Activated CD8-positive, alpha-beta memory T cell treated with anti-CD3 and anti-CD28 coated beads, Interleukin-2, amount 10 ng/mL, durations not matched to agents 7 days and 5 days (primary cell): ENCODE measurements at regions not wholly inside any gene's neighbourhood (a gene's known extent, or its start where the extent isn't known, plus 50 kb on each side); places are given as distances from the start of the nearest gene placed in this dataset.
"Not testable (repeated sequence)": the region's sequence is repeated elsewhere in the genome, so short reads cannot be mapped to it uniquely, and the experiment has no call there.

Experiments used
- ATAC-seq: fragments of 150-1000 bp; cut with Tn5 transposase; one replicate; pipeline ENCODE4 v1.10.0; 2021; ENCODE audit warnings: moderate library complexity
- CTCF ChIA-PET: fragments of 350-600 bp; sonication (Branson Sonifier 250); formaldehyde crosslinking; loops from one replicate; lab custom pipeline; 2021; ENCODE audit warnings: antibody characterized with exemption; lab: Charles Lee
- DNase-seq: peaks from one replicate; pipeline ENCODE4 v3.0.0-alpha.2; 2020
- H3K27ac Mint-ChIP-seq: one replicate; pipeline ENCODE4 v1.8.0; 2021; ENCODE audit warnings: mild to moderate bottlenecking, mixed read lengths
- H3K27me3 Mint-ChIP-seq: one replicate; pipeline ENCODE4 v1.8.0; 2021; ENCODE audit warnings: mixed read lengths
- H3K36me3 Mint-ChIP-seq: one replicate; pipeline ENCODE4 v1.8.0; 2021; ENCODE audit warnings: mild to moderate bottlenecking, mixed read lengths
- H3K4me1 Mint-ChIP-seq: one replicate; pipeline ENCODE4 v1.8.0; 2021; ENCODE audit warnings: mixed read lengths
- H3K4me3 Mint-ChIP-seq: one replicate; pipeline ENCODE4 v1.8.0; 2021; ENCODE audit warnings: mild to moderate bottlenecking, moderate library complexity, mixed read lengths
- H3K9me3 Mint-ChIP-seq: one replicate; pipeline ENCODE4 v1.8.0; 2022; ENCODE audit warnings: low read depth, mixed read lengths

- H3K4me3 Mint-ChIP-seq, H3K4me1 Mint-ChIP-seq, H3K27ac Mint-ChIP-seq, H3K27me3 Mint-ChIP-seq, CTCF ChIA-PET, H3K36me3 Mint-ChIP-seq, H3K9me3 Mint-ChIP-seq, DNase-seq, ATAC-seq: not testable (repeated sequence)
Observed at GRCh38 chr2:131626011-131626410, 98.3 kb downstream of the CCDC74A start.

- H3K4me1 Mint-ChIP-seq, H3K4me3 Mint-ChIP-seq, DNase-seq, H3K36me3 Mint-ChIP-seq, H3K9me3 Mint-ChIP-seq, CTCF ChIA-PET, H3K27ac Mint-ChIP-seq, H3K27me3 Mint-ChIP-seq, ATAC-seq: not testable (repeated sequence)
Observed at GRCh38 chr2:131626565-131626964, 98.9 kb downstream of the CCDC74A start.

- H3K27ac Mint-ChIP-seq, CTCF ChIA-PET, H3K27me3 Mint-ChIP-seq, H3K4me3 Mint-ChIP-seq, H3K4me1 Mint-ChIP-seq, H3K9me3 Mint-ChIP-seq, ATAC-seq, H3K36me3 Mint-ChIP-seq, DNase-seq: not testable (repeated sequence)
Observed at GRCh38 chr2:131627777-131628176, 100.1 kb downstream of the CCDC74A start.

- H3K27ac Mint-ChIP-seq, DNase-seq, H3K4me1 Mint-ChIP-seq, H3K4me3 Mint-ChIP-seq, CTCF ChIA-PET, H3K27me3 Mint-ChIP-seq, H3K9me3 Mint-ChIP-seq, ATAC-seq, H3K36me3 Mint-ChIP-seq: not testable (repeated sequence)
Observed at GRCh38 chr2:131631648-131632047, 104.0 kb downstream of the CCDC74A start.

GRCh38 chr2:131633405-131633804 is 105.7 kb downstream of the CCDC74A start:
- H3K4me1 Mint-ChIP-seq, DNase-seq, H3K27ac Mint-ChIP-seq, H3K4me3 Mint-ChIP-seq, CTCF ChIA-PET, H3K27me3 Mint-ChIP-seq, H3K9me3 Mint-ChIP-seq, ATAC-seq, H3K36me3 Mint-ChIP-seq: not testable (repeated sequence)

GRCh38 chr2:131633827-131634695 is 106.4 kb downstream of the CCDC74A start:
- H3K36me3 Mint-ChIP-seq, CTCF ChIA-PET, H3K27ac Mint-ChIP-seq, H3K27me3 Mint-ChIP-seq, DNase-seq, H3K4me1 Mint-ChIP-seq, H3K9me3 Mint-ChIP-seq, H3K4me3 Mint-ChIP-seq, ATAC-seq: not testable (repeated sequence)

GRCh38 chr2:131635611-131636010 is 107.9 kb downstream of the CCDC74A start:
- no peaks in the 10 kb centered on the region for H3K4me1 Mint-ChIP-seq

GRCh38 chr2:131636704-131637308 is 109.1 kb downstream of the CCDC74A start:
- peaks cover 14% of the 10 kb centered on the region for H3K27me3 Mint-ChIP-seq
- DNase-seq, CTCF ChIA-PET, ATAC-seq, H3K9me3 Mint-ChIP-seq, H3K4me3 Mint-ChIP-seq, H3K36me3 Mint-ChIP-seq, H3K27ac Mint-ChIP-seq, H3K4me1 Mint-ChIP-seq: not testable (repeated sequence)

More at GRCh38 chr2:131635611-131636010, 107.9 kb downstream of the CCDC74A start:
- Mint-ChIP-seq H3K27ac (no peak overlapping the region), H3K36me3 (no peaks in the 10 kb centered on the region), H3K27me3 (peaks cover 7% of the 10 kb centered on the region), H3K4me3 (no peak overlapping the region), H3K9me3 (no peaks in the 10 kb centered on the region)
- CTCF ChIA-PET = no interaction called here
- no peak for ATAC-seq
- DNase-seq = no peak

GRCh38 chr2:131639001-131639620 is 111.4 kb downstream of the CCDC74A start:
- CTCF ChIA-PET = interaction anchor here (1.2 kb wide), 1 partner anchor 33 kb away, joined by 3 read pairs; no protein-coding TSS in a partner anchor

GRCh38 chr2:131641414-131642206 is 113.9 kb downstream of the CCDC74A start:
- Mint-ChIP-seq H3K4me1 (no peaks in the 10 kb centered on the region), H3K36me3 (no peaks in the 10 kb centered on the region), H3K4me3 (no peak overlapping the region), H3K9me3 (no peaks in the 10 kb centered on the region), H3K27ac (no peak overlapping the region), H3K27me3 (peaks cover 34% of the 10 kb centered on the region)
- DNase-seq = no peak
- CTCF ChIA-PET = no interaction called here
- no peak for ATAC-seq

More at GRCh38 chr2:131639001-131639620, 111.4 kb downstream of the CCDC74A start:
- not testable (repeated sequence) for ATAC-seq, H3K4me3 Mint-ChIP-seq, H3K36me3 Mint-ChIP-seq, H3K9me3 Mint-ChIP-seq, H3K27ac Mint-ChIP-seq, DNase-seq, H3K4me1 Mint-ChIP-seq
- peaks cover 19% of the 10 kb centered on the region for H3K27me3 Mint-ChIP-seq

GRCh38 chr2:131643180-131643579 is 115.5 kb downstream of the CCDC74A start:
- H3K27ac Mint-ChIP-seq, CTCF ChIA-PET, H3K36me3 Mint-ChIP-seq, H3K4me3 Mint-ChIP-seq, H3K4me1 Mint-ChIP-seq, DNase-seq, H3K9me3 Mint-ChIP-seq, ATAC-seq: not testable (repeated sequence)
- peaks cover 44% of the 10 kb centered on the region for H3K27me3 Mint-ChIP-seq

- Mint-ChIP-seq H3K27ac (no peak overlapping the region), H3K4me3 (no peak overlapping the region), H3K36me3 (no peaks in the 10 kb centered on the region), H3K4me1 (no peaks in the 10 kb centered on the region), H3K27me3 (peaks cover 54% of the 10 kb centered on the region), H3K9me3 (no peaks in the 10 kb centered on the region)
- DNase-seq (no peak), ATAC-seq (no peak)
- CTCF ChIA-PET = interaction anchor here (1.1 kb wide), 1 partner anchor 15 kb away, joined by 3 read pairs; no protein-coding TSS in a partner anchor
Observed at GRCh38 chr2:131645177-131645765, 117.6 kb downstream of the CCDC74A start.

- H3K4me3 Mint-ChIP-seq, H3K4me1 Mint-ChIP-seq, DNase-seq, H3K27ac Mint-ChIP-seq, ATAC-seq, H3K36me3 Mint-ChIP-seq, H3K9me3 Mint-ChIP-seq, CTCF ChIA-PET: not testable (repeated sequence)
- peaks cover 55% of the 10 kb centered on the region for H3K27me3 Mint-ChIP-seq
Observed at GRCh38 chr2:131646220-131646619, 118.5 kb downstream of the CCDC74A start.
